ENCODE measurements at regions not wholly inside any gene's neighbourhood (a gene's known extent, or its start where the extent isn't known, plus 50 kb on each side); places are given as distances from the start of the nearest gene placed in this dataset.

DNA sequence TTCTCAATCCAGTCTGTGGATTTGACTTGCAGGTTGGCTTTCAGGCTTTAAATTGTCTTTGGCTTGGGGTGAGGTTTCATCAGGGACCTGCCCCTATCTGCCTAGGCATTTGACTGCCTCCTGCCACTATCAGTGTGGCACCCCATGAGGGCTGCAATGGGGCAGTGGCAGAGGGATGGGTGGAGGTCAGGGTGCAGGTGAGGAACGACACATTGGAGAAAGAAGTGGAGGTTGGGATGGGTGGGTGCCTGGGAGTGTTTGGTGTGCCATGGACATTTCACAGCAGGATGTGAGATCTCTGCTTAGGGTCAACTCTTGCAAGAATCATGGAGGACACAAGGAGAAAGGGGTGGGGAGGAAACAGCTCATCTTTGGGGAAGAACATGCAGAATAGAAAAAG lies 625.1 kb downstream of the PTPRU start:
- no peak for DNase-seq

DNA sequence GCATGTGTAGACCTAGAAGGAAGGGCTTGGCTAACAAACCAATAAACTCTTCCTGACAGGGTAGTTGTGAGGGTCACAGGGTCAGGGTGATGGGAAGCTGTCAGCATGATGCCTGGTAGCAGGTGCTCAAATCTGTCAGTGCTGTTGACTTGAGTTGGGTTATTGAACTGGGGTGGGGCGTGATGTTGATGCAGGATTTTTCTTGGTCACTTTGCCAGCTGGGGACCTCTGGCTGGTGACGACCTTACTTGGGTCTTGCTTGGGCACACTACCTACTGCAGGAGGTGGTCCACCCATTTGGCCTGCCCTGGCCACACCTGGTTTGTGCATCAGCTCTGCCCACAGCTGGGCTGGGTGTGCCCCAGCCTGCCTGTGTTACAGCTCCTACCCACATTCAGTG lies 624.4 kb downstream of the PTPRU start:
- intact Hi-C loops (cut with DNase I) = no loop called here
- Histone ChIP-seq H3K4me1 (no peaks in the 10 kb centered on the region), H3K36me3 (no peaks in the 10 kb centered on the region), H3K9me3 (no peaks in the 10 kb centered on the region), H3K27me3 (no peaks in the 10 kb centered on the region), H3K4me3 (replicated peaks in 1 of 3) (no peak overlapping the region), H3K27ac (no peak overlapping the region)
- DNase-seq = no peak
- WGBS, 2 donors = 86 to 100% methylated on average over 2 of the region's 2 CpGs
- TF ChIP-seq POLR2A (IDR thresholded peaks at IDR 0.05) = no peak
- TF ChIP-seq, protein P1, sequence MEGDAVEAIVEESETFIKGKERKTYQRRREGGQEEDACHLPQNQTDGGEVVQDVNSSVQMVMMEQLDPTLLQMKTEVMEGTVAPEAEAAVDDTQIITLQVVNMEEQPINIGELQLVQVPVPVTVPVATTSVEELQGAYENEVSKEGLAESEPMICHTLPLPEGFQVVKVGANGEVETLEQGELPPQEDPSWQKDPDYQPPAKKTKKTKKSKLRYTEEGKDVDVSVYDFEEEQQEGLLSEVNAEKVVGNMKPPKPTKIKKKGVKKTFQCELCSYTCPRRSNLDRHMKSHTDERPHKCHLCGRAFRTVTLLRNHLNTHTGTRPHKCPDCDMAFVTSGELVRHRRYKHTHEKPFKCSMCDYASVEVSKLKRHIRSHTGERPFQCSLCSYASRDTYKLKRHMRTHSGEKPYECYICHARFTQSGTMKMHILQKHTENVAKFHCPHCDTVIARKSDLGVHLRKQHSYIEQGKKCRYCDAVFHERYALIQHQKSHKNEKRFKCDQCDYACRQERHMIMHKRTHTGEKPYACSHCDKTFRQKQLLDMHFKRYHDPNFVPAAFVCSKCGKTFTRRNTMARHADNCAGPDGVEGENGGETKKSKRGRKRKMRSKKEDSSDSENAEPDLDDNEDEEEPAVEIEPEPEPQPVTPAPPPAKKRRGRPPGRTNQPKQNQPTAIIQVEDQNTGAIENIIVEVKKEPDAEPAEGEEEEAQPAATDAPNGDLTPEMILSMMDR (IDR thresholded peaks at IDR 0.05) = no peak

More for the DNA sequence above, 625.1 kb downstream of the PTPRU start:
- intact Hi-C loops (cut with DNase I) = no loop called here
- Histone ChIP-seq H3K9me3 (no peaks in the 10 kb centered on the region), H3K36me3 (no peaks in the 10 kb centered on the region), H3K4me3 (replicated peaks in 1 of 3) (no peak overlapping the region), H3K27ac (no peak overlapping the region), H3K27me3 (no peaks in the 10 kb centered on the region), H3K4me1 (no peaks in the 10 kb centered on the region)
- WGBS, 2 donors = 92 to 95% methylated on average over 1 of the region's 1 CpG
- TF ChIP-seq, protein P1 (IDR thresholded peaks at IDR 0.05) = no peak
- TF ChIP-seq POLR2A (IDR thresholded peaks at IDR 0.05) = no peak

DNA sequence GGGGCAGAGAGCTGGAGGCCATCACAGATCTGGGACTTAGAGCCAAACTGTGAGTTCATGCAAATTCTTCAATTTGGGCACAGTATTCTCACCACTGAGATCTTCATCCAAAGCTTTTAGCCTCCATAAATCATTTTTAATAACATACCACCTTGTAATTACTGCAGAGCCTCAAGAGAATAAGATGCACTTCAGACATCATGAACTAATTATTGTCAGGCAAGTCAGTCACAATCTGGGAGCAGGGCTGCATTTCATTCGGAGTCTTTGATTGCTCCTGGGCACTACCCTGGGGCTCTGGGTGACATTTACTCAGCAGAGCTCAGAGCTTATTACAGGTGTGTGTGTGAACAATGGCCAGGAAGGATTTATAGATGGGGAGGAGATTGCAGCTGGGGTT lies 623.7 kb downstream of the PTPRU start:
- no peaks in the 10 kb centered on the region for H3K27me3 ChIP-seq
- 77 to 79% methylated on average over 1 of the region's 1 CpG for WGBS, 2 donors

DNA sequence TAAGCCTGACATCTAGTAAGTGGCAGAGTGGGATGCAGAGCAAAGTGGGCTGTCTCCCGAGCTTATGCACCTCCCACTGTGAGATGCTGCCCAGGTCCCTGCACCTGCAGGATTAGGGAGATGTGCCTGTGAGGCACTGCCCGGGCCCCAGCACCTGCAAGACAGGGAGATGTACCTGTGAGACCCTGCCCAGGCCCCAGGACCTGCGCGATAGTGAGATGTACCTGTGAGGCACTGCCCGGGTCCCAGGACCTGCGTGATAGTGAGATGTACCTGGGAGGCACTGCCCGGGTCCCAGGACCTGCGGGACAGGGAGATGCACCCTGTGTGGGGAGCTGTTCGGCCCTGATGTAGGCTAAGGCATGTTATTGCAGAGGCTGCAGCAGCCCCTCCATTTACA lies 622.8 kb downstream of the PTPRU start:
- no peaks in the 10 kb centered on the region for H3K27me3 ChIP-seq
- H3K4me1 ChIP-seq = no peaks in the 10 kb centered on the region
- H3K4me3 ChIP-seq (replicated peaks in 1 of 3) = no peak overlapping the region

More for the DNA sequence above, 623.7 kb downstream of the PTPRU start:
- H3K36me3 ChIP-seq = no peaks in the 10 kb centered on the region
- no peak overlapping the region for H3K4me3 ChIP-seq (replicated peaks in 1 of 3)
- H3K4me1 ChIP-seq = no peaks in the 10 kb centered on the region
- TF ChIP-seq, protein P1 (IDR thresholded peaks at IDR 0.05) = no peak
- no peak for TF ChIP-seq POLR2A (IDR thresholded peaks at IDR 0.05)
- H3K27ac ChIP-seq = no peak overlapping the region
- no peak for DNase-seq
- H3K9me3 ChIP-seq = no peaks in the 10 kb centered on the region
- intact Hi-C loops (cut with DNase I) = no loop called here

DNA sequence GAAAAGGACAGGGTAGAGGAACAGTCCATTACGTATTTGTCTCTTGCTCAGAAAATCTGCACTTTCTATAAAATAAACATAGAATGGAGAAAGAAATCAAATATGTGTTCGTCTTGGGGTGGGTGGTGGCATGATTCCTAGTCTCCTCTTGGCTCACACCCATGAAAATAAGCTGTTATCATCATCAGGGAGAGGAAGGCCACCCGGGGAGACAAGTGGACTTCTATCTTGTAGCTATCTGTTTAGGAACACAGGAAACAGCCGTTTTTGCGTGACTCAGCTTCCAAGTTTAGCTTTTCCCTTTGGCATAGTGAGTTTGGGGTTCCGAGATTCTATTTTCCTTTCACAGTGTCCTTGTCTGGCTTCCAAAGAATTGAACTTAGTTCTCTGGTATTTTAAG lies 622.3 kb downstream of the PTPRU start:
- H3K27ac ChIP-seq = no peak overlapping the region
- TF ChIP-seq, protein P1 (IDR thresholded peaks at IDR 0.05) = no peak
- TF ChIP-seq POLR2A (IDR thresholded peaks at IDR 0.05) = no peak
- no peak overlapping the region for H3K4me3 ChIP-seq (replicated peaks in 1 of 3)
- no peaks in the 10 kb centered on the region for H3K9me3 ChIP-seq
- intact Hi-C loops (cut with DNase I) = no loop called here
- DNase-seq = no peak
- no peaks in the 10 kb centered on the region for H3K36me3 ChIP-seq
- 53 to 61% methylated on average over 6 of the region's 6 CpGs for WGBS, 2 donors
- H3K4me1 ChIP-seq = no peaks in the 10 kb centered on the region
- H3K27me3 ChIP-seq = no peaks in the 10 kb centered on the region

More for the DNA sequence above, 622.8 kb downstream of the PTPRU start:
- TF ChIP-seq, protein P1 (IDR thresholded peaks at IDR 0.05) = no peak
- no peak for TF ChIP-seq POLR2A (IDR thresholded peaks at IDR 0.05)
- no peaks in the 10 kb centered on the region for H3K9me3 ChIP-seq
- no peaks in the 10 kb centered on the region for H3K36me3 ChIP-seq
- DNase-seq = no peak
- WGBS, 2 donors = 83 to 87% methylated on average over 8 to 9 of the region's 9 CpGs
- intact Hi-C loops (cut with DNase I) = no loop called here
- no peak overlapping the region for H3K27ac ChIP-seq

All from thyroid gland (tissue), 4 donors.